ENCODE measurements at regions not wholly inside any gene's neighbourhood (a gene's known extent, or its start where the extent isn't known, plus 50 kb on each side); places are given as distances from the start of the nearest gene placed in this dataset.

DNA sequence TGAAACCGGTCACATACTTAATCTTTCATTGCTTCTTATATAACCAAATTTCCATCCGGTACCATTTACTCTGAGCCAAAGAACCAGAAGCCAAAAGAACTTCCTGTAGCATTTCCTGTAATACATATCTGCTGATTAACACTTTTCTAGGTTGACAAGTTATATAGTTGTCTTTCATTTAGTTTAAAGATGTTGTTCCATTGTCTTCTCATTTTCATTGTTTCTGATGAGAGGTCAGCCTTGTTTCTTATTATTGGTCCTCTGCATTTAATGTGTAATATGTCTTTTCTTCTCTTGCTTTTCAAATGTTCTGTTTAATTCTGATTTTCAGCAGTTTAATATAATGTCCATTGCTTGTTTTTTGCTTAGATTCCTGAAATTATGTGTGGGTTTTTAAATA lies 214.5 kb upstream of the CCN2 start:
- no peaks in the 10 kb centered on the region for H3K27me3 ChIP-seq (ENCODE audit: insufficient read depth, low read length)
- no peak overlapping the region for H2AFZ ChIP-seq (ENCODE audit: low read length)
- no peak overlapping the region for H3T11ph ChIP-seq (ENCODE audit: low read length)
- H2BK15ac ChIP-seq (ENCODE audit: low read depth, low read length) = no peak overlapping the region
- no peak overlapping the region for H3K27ac Mint-ChIP-seq
- no peaks in the 10 kb centered on the region for H3K79me1 ChIP-seq (ENCODE audit: insufficient read depth, low read depth, low read length, poor library complexity, severe bottlenecking)
- H3K9me3 Mint-ChIP-seq = peaks cover 0 to 5% of the 10 kb centered on the region in 2 experiments; a peak in 2 of 5 replicates
- H2AK5ac ChIP-seq (ENCODE audit: insufficient read length, low read length) = no peak overlapping the region
- H3K4ac ChIP-seq (ENCODE audit: low read depth, low read length) = no peak overlapping the region
- H2BK12ac ChIP-seq (ENCODE audit: insufficient read length, low read depth, low read length) = no peak overlapping the region
- no peak overlapping the region for H2BK120ac ChIP-seq (ENCODE audit: low read depth, low read length, poor library complexity, severe bottlenecking)
- H4K20me1 ChIP-seq (ENCODE audit: control insufficient read depth, insufficient read depth, insufficient read length) = no peaks in the 10 kb centered on the region
- TF ChIP-seq CTCF (conservative IDR thresholded peaks at IDR 0.05) = no peak
- H3K4me1 ChIP-seq (ENCODE audit: insufficient read depth, low read length) = peaks cover 2% of the 10 kb centered on the region; the same call in 1 of the 2 replicates
- H3K4me2 ChIP-seq (ENCODE audit: insufficient read depth, insufficient read length, low read length) = no peak overlapping the region
- no peak overlapping the region for H3K18ac ChIP-seq (ENCODE audit: insufficient read length, low read depth, low read length)
- H2BK20ac ChIP-seq (ENCODE audit: low read depth, low read length, poor library complexity, severe bottlenecking) = no peak overlapping the region
- 0 out of 7 replicates have a peak, but pooled peaks cover 0 to 1% (median 0%) of the 10 kb centered on the region in 3 experiments for H3K36me3 Mint-ChIP-seq (ENCODE audit: insufficient read depth in 1 of 3, low read depth in 3 of 3)
- WGBS (ENCODE audit: extremely low coverage, insufficient read length, low lambda C conversion rate) = no CpG with 5 or more reads among the region's 2 CpGs
- peaks cover 3% of the 10 kb centered on the region; the same call in 1 of the 2 replicates for H3K27me3 Mint-ChIP-seq (ENCODE audit: low read depth)
- H3K14ac ChIP-seq (ENCODE audit: insufficient read depth, low read length) = no peak overlapping the region
- H3K9me3 ChIP-seq (ENCODE audit: control insufficient read depth, low read depth, low read length) = no peaks in the 10 kb centered on the region
- no peaks in the 10 kb centered on the region for H3K79me2 ChIP-seq (ENCODE audit: insufficient read depth, low read length)
- H4K5ac ChIP-seq (ENCODE audit: insufficient read length, low read depth, low read length) = no peak overlapping the region
- DNase-seq = no peak
- no peak overlapping the region for H3K23ac ChIP-seq (ENCODE audit: insufficient read length, low read depth, low read length)
- H3K9ac ChIP-seq (ENCODE audit: extremely low read depth, insufficient read length, low read length) = no peak overlapping the region
- H2BK5ac ChIP-seq (ENCODE audit: insufficient read length, low read length) = no peak overlapping the region
- no peak overlapping the region for H3K4me3 Mint-ChIP-seq
- no peak overlapping the region for H4K91ac ChIP-seq (ENCODE audit: insufficient read length, low read depth, low read length)
- H3K4me1 Mint-ChIP-seq = peaks cover 6 to 16% of the 10 kb centered on the region in 2 experiments
- H3K23me2 ChIP-seq (ENCODE audit: insufficient read length, low read depth, low read length, poor library complexity, severe bottlenecking) = no peaks in the 10 kb centered on the region
- H3K27ac ChIP-seq (ENCODE audit: insufficient read length, low read depth, low read length) = no peak overlapping the region
- no peak overlapping the region for H4K8ac ChIP-seq (replicated peaks; ENCODE audit: insufficient read length, low read depth, low read length)
- H3K56ac ChIP-seq (ENCODE audit: insufficient read length, low read depth, low read length) = no peak overlapping the region
